ENCODE measurements at regions not wholly inside any gene's neighbourhood (a gene's known extent, or its start where the extent isn't known, plus 50 kb on each side); places are given as distances from the start of the nearest gene placed in this dataset.
A peak's percentile ranks its signal among the peaks of the same experiment; 100 is the strongest.

DNA sequence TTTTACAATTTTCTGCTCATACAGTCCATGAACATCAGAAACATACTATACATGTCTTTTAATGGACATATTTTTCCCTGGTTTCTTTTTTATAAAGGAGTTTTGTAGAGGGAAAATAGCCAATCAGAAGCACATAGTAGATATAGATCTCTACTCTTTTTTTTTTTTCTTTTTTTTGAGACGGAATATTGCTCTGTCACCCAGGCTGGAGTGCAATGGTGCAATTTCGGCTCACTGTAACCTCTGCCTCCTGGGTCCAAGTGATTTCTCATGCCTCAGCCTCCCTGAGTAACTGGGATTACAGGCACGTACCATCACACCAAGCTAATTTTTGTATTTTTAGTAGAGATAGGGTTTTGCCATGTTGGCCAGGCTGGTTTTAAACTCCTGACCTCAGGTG is 83.2 kb upstream of the MGAT5 start:
- TF ChIP-seq, protein P1, sequence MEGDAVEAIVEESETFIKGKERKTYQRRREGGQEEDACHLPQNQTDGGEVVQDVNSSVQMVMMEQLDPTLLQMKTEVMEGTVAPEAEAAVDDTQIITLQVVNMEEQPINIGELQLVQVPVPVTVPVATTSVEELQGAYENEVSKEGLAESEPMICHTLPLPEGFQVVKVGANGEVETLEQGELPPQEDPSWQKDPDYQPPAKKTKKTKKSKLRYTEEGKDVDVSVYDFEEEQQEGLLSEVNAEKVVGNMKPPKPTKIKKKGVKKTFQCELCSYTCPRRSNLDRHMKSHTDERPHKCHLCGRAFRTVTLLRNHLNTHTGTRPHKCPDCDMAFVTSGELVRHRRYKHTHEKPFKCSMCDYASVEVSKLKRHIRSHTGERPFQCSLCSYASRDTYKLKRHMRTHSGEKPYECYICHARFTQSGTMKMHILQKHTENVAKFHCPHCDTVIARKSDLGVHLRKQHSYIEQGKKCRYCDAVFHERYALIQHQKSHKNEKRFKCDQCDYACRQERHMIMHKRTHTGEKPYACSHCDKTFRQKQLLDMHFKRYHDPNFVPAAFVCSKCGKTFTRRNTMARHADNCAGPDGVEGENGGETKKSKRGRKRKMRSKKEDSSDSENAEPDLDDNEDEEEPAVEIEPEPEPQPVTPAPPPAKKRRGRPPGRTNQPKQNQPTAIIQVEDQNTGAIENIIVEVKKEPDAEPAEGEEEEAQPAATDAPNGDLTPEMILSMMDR (IDR thresholded peaks at IDR 0.05) = no peak
- H3K36me3 Mint-ChIP-seq (ENCODE audit: low read depth) = peaks cover 17% of the 10 kb centered on the region
- H3K9me3 Mint-ChIP-seq = no peaks in the 10 kb centered on the region
- H3K4me1 Mint-ChIP-seq = peaks cover 19% of the 10 kb centered on the region
- no peak for DNase-seq
- H3K27me3 Mint-ChIP-seq (ENCODE audit: low read depth, poor library complexity) = no peaks in the 10 kb centered on the region
- H3K27ac Mint-ChIP-seq = no peak overlapping the region
- no peak overlapping the region for H3K4me3 Mint-ChIP-seq

DNA sequence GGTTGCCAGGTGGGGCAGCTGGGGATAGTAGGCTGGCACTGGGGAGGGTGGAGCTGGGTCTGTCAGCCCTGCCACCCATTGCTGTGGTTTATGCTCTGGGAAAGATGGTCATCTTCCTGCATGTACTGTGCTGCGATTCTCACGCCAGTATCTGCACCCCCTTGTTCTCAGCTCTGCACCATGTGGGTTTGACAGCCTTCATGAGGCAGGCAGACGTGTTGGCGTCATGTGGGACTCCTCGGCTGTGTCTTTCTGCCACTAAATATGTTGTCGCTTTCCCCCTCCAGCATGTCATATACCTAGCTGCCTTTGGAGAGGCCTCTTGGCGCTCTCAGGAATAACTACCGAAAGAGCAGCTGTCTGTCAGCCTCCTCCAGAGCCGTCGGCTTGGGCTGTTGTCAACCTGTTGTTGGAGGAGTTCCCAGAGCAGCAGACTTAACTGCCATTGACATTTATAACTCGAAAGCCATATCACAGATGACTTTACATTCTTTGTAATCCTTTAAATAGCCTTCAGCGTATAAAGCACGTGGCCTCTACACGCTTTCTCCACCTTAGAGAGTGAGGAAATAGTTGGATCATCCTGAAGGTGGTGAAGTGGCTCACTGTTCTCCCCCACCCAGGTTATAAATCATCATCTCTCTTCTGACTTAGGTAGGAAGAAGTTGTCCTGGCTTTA is 80.4 kb upstream of the MGAT5 start:
- no peak for DNase-seq
- H3K27me3 Mint-ChIP-seq (ENCODE audit: low read depth, poor library complexity) = no peaks in the 10 kb centered on the region
- H3K27ac Mint-ChIP-seq = no peak overlapping the region

DNA sequence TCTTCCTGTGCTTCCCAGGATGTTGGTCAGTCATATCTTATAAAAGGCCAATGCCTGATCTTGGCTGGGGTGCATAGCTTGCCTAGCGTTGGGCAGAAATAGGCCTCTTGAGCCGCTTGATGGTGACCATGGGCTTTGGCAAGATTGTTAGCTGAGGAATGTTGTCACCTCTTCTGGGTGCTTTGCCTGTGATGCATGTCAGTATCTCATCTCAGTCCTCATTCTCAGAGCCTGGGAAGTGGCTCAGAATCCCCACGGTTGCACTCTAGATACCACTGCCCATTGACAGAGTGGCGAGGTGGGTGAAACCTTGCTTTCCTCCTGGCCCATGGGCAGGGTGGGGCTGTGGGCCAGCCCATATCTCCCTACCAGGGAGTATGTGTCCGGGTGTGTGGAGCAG is 79.2 kb upstream of the MGAT5 start:
- H3K27ac Mint-ChIP-seq = no peak overlapping the region
- H3K27me3 Mint-ChIP-seq (ENCODE audit: low read depth, poor library complexity) = no peaks in the 10 kb centered on the region
- no peaks in the 10 kb centered on the region for H3K9me3 Mint-ChIP-seq
- no peak for DNase-seq
- H3K36me3 Mint-ChIP-seq (ENCODE audit: low read depth) = peaks cover 9% of the 10 kb centered on the region
- TF ChIP-seq, protein P1 (IDR thresholded peaks at IDR 0.05) = no peak
- H3K4me3 Mint-ChIP-seq = no peak overlapping the region
- peaks cover 25% of the 10 kb centered on the region for H3K4me1 Mint-ChIP-seq

More for the DNA sequence above, 80.4 kb upstream of the MGAT5 start:
- peaks cover 25% of the 10 kb centered on the region for H3K4me1 Mint-ChIP-seq
- no peak overlapping the region for H3K4me3 Mint-ChIP-seq
- TF ChIP-seq, protein P1 (IDR thresholded peaks at IDR 0.05) = no peak
- H3K9me3 Mint-ChIP-seq = no peaks in the 10 kb centered on the region
- H3K36me3 Mint-ChIP-seq (ENCODE audit: low read depth) = peaks cover 9% of the 10 kb centered on the region

DNA sequence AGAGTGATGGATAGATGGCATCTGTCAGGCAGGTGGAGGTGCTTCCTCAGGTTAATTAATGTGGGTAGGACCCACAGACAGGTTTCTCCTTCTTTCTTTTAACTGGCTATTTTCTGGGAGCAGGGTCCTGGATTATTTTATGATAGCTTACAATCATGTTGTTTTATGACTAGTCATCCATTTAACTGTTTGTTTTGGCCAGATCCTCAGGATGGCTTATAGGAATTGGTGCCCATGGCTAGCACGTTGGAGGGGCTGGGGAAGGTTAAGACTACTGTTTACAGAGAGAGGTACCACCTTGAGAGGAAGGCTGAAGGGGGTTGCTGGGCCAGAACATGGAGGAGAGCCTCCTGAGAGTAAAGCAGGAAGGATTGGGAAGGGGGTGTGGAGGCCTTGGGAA is 78.0 kb upstream of the MGAT5 start:
- no peak for DNase-seq
- Mint-ChIP-seq H3K27me3 (ENCODE audit: low read depth, poor library complexity) (no peaks in the 10 kb centered on the region), H3K27ac (peak overlapping the region; percentile 43), H3K4me3 (no peak overlapping the region), H3K36me3 (ENCODE audit: low read depth) (peaks cover 9% of the 10 kb centered on the region), H3K4me1 (peaks cover 25% of the 10 kb centered on the region), H3K9me3 (no peaks in the 10 kb centered on the region)
- TF ChIP-seq, protein P1 (IDR thresholded peaks at IDR 0.05) = no peak

DNA sequence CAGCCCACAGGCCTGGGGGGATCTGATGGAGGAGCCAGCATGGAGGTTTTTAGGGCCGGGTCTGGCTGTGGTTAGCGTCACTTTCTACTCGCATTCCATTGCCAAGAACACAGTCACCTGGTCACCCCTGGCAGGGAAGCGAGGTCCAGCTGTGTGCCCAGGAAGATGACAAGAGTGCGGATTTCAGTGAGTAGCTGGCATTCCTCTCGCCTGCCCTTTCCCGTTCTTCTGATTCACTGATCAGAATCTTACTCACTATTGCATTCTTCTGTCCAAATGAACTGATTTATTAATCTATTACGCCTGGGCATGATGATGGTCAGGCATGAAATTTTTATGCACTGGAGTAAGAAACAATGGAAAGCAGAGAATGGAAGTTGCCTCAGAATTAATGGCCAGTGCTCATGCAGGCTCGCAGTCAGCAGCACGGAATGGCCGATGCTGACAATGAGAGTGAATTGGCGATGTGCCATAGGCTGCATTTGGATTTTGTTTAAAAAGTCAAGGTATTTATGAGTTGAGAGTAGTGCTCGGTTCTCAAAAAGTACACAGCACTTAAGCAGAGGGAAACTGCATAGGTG is 76.4 kb upstream of the MGAT5 start:
- no peak for DNase-seq
- Mint-ChIP-seq H3K9me3 (no peaks in the 10 kb centered on the region), H3K4me3 (no peak overlapping the region), H3K27me3 (ENCODE audit: low read depth, poor library complexity) (no peaks in the 10 kb centered on the region), H3K27ac (no peak overlapping the region), H3K4me1 (peaks cover 25% of the 10 kb centered on the region), H3K36me3 (ENCODE audit: low read depth) (peaks cover 9% of the 10 kb centered on the region)
- TF ChIP-seq, protein P1 (IDR thresholded peaks at IDR 0.05) = no peak
